Mucosa of descending colon (tissue), 3 donors: ENCODE measurements at regions not wholly inside any gene's neighbourhood (a gene's known extent, or its start where the extent isn't known, plus 50 kb on each side); places are given as distances from the start of the nearest gene placed in this dataset.

Experiments used
- ATAC-seq: fragments of 200-7000 bp; cut with Tn5 transposase; one replicate; pipeline ENCODE4 v1.9.1; 2020; ENCODE audit warnings: mild to moderate bottlenecking, moderate library complexity
- DNase-seq, 3 donors: peaks; one replicate each; pipeline ENCODE4 v3.0.0-alpha.2; 2020
- H3K36me3 ChIP-seq: fragments of 200-600 bp; one replicate; pipeline ENCODE4 v1.8.0; 2021; ENCODE audit warnings: low read depth, mild to moderate bottlenecking
- H3K4me1 ChIP-seq: fragments of 200-600 bp; one replicate; pipeline ENCODE4 v1.8.0; 2021; ENCODE audit warnings: low read depth, mild to moderate bottlenecking
- H3K4me3 ChIP-seq: fragments of 200-600 bp; one replicate; pipeline ENCODE4 v1.8.0; 2021; ENCODE audit warnings: mild to moderate bottlenecking
- H3K9me3 ChIP-seq: fragments of 200-600 bp; one replicate; pipeline ENCODE4 v1.8.0; 2021; ENCODE audit warnings: mild to moderate bottlenecking
- intact Hi-C, 2 donors: fragments of 100-400 bp; cut with DNase I in 1 of 2; cut with micrococcal nuclease in 1 of 2; formaldehyde crosslinking; loops; one replicate each; pipeline versions ENCODE4 v1.11.0 to v1.11.1; 2022; cut with DNase I, micrococcal nuclease
- TF ChIP-seq, protein P1 (sequence below): fragments of 200-600 bp; IDR thresholded peaks from one replicate; pipeline ENCODE4 v1.8.0; 2022; ENCODE audit warnings: antibody characterized with exemption, mild to moderate bottlenecking
- donor health status: DM: no; HTN: no; CAD: no; lungs with moderate emphysema.
- donor health status: DM: no; HTN: no; CAD: no.
- donor health status: DM: no; HTN: yes; CAD: no.

DNA sequence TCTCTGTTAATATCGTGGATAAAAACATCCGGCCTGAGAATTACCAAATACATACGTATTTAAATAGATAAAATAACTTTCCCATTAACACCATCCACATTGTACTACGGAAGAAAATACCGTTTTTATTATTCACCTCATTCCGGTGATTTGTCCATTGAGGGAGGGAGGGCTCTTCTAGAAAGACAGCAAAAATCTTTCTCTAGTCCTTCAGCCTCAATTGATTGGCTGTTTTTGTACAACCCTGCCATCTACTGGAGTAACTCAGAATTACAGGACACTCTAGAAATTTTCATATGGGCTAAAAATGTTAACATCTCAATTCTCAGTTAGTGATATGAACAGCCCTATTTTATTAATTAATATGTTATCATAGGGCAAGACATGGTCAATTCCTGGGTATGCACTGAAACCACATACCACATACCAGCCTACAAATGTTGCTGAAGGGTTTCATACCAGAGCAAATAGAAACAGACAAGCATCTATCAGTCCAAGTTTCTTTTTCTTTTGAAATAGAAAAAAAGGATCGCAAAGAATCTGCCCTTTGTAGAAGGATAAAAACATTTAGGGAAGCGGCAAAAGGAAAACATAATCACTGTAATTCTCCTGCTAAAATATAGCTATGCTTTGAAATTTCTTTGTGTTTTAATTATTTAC, 55.8 kb upstream of the CDCA7L start:
- intact Hi-C loops, result no loop called here
- H3K9me3 ChIP-seq, result no peaks in the 10 kb centered on the region
- DNase-seq (peak in 1 of 3 donors; percentile 58), ATAC-seq (peak; percentile 62)
- TF ChIP-seq, protein P1, sequence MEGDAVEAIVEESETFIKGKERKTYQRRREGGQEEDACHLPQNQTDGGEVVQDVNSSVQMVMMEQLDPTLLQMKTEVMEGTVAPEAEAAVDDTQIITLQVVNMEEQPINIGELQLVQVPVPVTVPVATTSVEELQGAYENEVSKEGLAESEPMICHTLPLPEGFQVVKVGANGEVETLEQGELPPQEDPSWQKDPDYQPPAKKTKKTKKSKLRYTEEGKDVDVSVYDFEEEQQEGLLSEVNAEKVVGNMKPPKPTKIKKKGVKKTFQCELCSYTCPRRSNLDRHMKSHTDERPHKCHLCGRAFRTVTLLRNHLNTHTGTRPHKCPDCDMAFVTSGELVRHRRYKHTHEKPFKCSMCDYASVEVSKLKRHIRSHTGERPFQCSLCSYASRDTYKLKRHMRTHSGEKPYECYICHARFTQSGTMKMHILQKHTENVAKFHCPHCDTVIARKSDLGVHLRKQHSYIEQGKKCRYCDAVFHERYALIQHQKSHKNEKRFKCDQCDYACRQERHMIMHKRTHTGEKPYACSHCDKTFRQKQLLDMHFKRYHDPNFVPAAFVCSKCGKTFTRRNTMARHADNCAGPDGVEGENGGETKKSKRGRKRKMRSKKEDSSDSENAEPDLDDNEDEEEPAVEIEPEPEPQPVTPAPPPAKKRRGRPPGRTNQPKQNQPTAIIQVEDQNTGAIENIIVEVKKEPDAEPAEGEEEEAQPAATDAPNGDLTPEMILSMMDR, result peak; percentile 46
- H3K36me3 ChIP-seq, result no peaks in the 10 kb centered on the region
- no peak overlapping the region for H3K4me3 ChIP-seq
- H3K4me1 ChIP-seq, result no peaks in the 10 kb centered on the region

GRCh38 chr7:21999896-22000295, 54.2 kb upstream of the CDCA7L start:
- H3K4me3 ChIP-seq, result no peak overlapping the region
- H3K36me3 ChIP-seq, result no peaks in the 10 kb centered on the region
- DNase-seq (no peak), ATAC-seq (no peak)
- intact Hi-C loops, result no loop called here
- H3K4me1 ChIP-seq, result no peaks in the 10 kb centered on the region
- TF ChIP-seq, protein P1, result no peak
- H3K9me3 ChIP-seq, result no peaks in the 10 kb centered on the region

GRCh38 chr7:21996641-21997040, 50.9 kb upstream of the CDCA7L start:
- TF ChIP-seq, protein P1, result no peak
- Histone ChIP-seq H3K36me3 (no peaks in the 10 kb centered on the region), H3K4me3 (no peak overlapping the region), H3K4me1 (no peaks in the 10 kb centered on the region), H3K9me3 (no peaks in the 10 kb centered on the region)
- DNase-seq (no peak), ATAC-seq (no peak)
- intact Hi-C loops, result no loop called here
